GM19328 (cell line): ENCODE measurements at regions not wholly inside any gene's neighbourhood (a gene's known extent, or its start where the extent isn't known, plus 50 kb on each side); places are given as distances from the start of the nearest gene placed in this dataset.

Source experiments
- ATAC-seq: cut with Tn5 transposase; IDR thresholded peaks from one replicate; pipeline ENCODE4 v1.9.1; 2021; ENCODE audit warnings: mild to moderate bottlenecking, moderate library complexity; ENCODE audit not compliant: unreplicated experiment

GRCh38 chr1:195150768-195151167 lies 1457.5 kb downstream of the KCNT2 start:
- no peak for ATAC-seq

- no peak for ATAC-seq
Measured at GRCh38 chr1:195141294-195141693, 1466.9 kb downstream of the KCNT2 start.

- no peak for ATAC-seq
Measured at GRCh38 chr1:195130598-195130997, 1477.6 kb downstream of the KCNT2 start.

- ATAC-seq, result no peak
Measured at GRCh38 chr1:195122497-195122896, 1485.7 kb downstream of the KCNT2 start.

- ATAC-seq, result no peak
Measured at GRCh38 chr1:195113471-195113870, 1494.8 kb downstream of the KCNT2 start.

DNA sequence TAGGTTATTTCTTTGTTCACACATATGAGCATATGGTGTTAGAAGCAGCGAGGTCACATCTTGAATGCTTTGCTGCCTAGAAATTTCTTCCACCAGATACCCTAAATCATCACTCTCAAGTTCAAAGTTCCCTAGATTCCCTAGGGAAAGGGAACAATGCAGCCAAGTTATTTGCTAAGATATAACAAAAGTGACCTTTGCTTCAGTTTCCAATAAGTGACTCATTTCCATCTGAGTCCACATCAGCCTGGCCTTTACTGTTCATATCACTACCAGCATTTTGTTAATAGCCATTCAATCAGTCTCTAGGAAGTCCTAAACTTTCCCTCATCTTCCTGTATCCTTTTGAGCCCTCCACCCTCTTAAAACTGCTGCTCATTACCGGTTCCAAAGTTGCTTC lies 1502.5 kb downstream of the KCNT2 start:
- no peak for ATAC-seq

DNA sequence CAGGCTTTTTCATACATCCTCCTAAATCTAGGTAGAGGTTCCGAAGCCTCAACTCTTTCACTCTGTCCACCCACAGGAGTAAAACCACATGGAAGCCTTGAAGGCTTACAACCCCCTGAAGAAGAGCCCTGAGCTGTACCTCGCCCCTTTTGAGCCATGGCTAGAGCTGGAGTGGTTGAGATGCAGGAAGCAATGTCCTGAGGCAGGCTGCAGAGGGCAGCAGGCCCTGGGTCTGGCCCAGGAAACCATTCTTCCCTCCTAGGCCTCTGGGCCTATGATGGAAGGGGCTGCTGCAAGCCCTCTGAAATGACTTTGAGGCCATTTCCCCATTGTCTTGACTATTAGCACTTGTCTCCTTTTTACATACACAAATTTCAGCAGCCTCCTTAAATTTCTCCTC lies 1503.0 kb downstream of the KCNT2 start:
- ATAC-seq, result no peak

GRCh38 chr1:195097316-195097715 lies 1510.9 kb downstream of the KCNT2 start:
- no peak for ATAC-seq

- no peak for ATAC-seq
Measured at GRCh38 chr1:195096051-195096521, 1512.2 kb downstream of the KCNT2 start.

GRCh38 chr1:195085196-195085595 lies 1523.0 kb downstream of the KCNT2 start:
- ATAC-seq, result no peak

- no peak for ATAC-seq
Measured at GRCh38 chr1:195082183-195082582, 1526.1 kb downstream of the KCNT2 start.

DNA sequence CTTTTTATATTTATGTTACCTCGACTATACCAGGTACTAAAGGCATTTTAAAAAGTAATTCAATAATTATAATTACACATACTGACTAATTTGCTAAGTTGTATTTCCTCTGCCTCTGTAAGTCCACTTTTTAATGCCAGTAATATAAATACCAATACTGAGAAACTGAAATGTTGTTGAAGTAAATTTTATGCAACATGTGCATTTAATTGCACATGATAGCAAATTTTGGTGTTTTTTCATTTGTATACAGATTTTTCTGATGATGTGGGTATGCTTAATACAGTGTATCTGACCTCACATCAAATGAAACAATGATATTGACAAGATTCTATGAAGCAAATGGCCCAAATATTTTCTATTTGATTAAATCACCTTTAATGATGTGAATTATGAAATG lies 1531.6 kb downstream of the KCNT2 start:
- no peak for ATAC-seq

DNA sequence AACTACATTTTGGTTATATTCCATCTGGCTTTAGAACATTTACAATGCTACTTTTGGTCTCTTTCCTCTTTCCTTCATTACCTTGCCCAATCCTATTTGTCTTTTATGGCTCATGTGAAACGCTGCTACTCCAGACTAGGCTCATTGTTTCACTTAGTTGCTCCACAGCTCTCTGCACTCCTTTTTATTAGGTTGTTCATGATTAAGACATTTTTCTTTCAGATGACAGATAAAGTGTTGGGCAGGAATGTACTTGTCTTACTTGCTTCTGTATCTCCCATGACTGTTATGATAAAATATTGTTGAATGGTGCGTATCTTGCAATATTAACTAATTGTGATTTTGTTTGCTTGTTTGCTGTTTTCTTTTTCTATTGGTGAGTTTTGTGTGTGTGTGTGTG lies 1532.3 kb downstream of the KCNT2 start:
- no peak for ATAC-seq

- no peak for ATAC-seq
Measured at GRCh38 chr1:195071461-195071860, 1536.8 kb downstream of the KCNT2 start.

DNA sequence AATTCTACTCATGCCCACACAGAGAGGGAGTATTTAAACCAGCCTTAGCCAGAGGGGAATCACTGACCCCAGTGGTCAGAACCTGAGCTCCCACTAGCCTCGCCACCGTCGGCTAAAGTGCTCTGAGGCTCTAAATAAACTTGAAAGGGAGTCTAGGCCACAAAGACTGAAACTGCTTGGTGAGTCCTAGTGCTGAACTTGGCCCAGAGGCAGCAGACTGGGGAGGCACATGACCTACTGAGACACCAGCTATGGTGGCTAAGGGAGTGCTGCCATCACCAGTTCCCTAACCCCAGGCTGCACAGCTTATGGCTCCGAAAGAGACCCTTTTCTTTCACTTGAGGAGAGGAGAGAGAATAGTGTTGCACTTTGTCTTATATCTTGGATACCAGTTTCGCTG lies 1542.8 kb downstream of the KCNT2 start:
- ATAC-seq, result no peak

- no peak for ATAC-seq
Measured at GRCh38 chr1:195064358-195064757, 1543.9 kb downstream of the KCNT2 start.

DNA sequence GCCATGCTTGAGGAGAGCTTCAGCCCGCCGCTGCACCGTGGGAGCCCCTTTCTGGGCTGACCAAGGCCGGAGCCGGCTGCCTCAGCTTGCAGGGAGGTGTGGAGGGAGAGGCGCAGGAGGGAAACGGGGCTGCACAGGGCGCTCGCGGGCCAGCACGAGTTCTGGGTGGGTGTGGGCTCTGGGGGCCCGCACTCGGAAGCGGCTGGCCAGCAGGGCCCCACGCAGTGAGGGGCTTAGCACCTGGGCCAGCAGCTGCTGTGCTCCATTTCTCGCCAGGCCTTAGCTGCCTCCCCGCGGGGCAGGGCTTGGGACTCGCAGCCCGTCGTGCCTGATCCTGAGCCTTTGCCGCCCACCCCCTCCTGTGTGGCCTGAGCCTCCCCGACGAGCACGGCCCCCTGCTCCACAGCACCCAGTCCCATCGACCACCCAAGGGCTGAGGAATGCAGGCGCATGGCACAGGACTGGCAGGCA lies 1554.0 kb downstream of the KCNT2 start:
- no peak for ATAC-seq

- ATAC-seq, result no peak
Measured at GRCh38 chr1:195053478-195053877, 1554.8 kb downstream of the KCNT2 start.

- ATAC-seq, result no peak
Measured at GRCh38 chr1:195047772-195048171, 1560.5 kb downstream of the KCNT2 start.

- no peak for ATAC-seq
Measured at GRCh38 chr1:195045072-195045471, 1563.2 kb downstream of the KCNT2 start.

GRCh38 chr1:195030793-195031192 lies 1577.4 kb downstream of the KCNT2 start:
- no peak for ATAC-seq

- no peak for ATAC-seq
Measured at GRCh38 chr1:195026792-195027191, 1581.4 kb downstream of the KCNT2 start.

- ATAC-seq, result no peak
Measured at GRCh38 chr1:195019385-195019784, 1588.9 kb downstream of the KCNT2 start.

DNA sequence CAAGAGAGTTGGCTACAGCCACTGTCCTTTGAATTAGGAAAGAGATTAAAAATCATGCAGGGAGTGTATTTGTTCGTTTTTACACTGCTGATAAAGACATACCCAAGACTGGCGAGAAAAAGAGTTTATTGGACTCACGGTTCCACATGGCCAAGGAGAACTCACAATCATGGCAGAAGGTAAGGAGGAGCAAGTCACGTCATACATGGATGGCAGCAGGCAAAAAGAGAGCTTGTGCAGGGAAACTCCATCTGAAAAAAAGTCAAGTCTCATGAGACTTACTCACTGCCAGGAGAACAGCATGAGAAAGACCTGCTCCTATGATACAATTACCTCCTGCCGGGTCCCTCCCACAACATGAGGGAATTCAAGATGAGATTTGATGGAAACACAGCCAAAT lies 1595.2 kb downstream of the KCNT2 start:
- ATAC-seq, result no peak
